ENCODE measurements at regions not wholly inside any gene's neighbourhood (a gene's known extent, or its start where the extent isn't known, plus 50 kb on each side); places are given as distances from the start of the nearest gene placed in this dataset.

DNA sequence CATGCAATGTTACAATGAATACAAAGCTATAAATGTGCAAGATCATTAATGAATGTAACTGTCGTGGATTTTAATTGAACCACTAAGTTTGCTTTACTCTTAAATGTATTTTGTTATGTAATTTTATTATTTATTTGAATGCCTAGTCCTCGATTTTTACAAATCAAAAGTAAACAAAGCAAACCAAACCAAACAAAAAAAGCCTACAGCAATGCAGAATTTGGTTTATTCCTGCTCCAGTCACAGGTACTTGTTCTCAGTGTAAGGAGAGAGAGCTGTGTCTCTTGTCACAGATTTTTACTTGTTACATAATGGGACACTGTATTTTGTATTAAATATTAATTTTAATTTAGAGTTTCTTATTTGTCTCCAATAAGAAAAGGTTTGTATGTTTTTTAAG is 584.3 kb upstream of the SLITRK6 start:
- TF ChIP-seq, protein P1, sequence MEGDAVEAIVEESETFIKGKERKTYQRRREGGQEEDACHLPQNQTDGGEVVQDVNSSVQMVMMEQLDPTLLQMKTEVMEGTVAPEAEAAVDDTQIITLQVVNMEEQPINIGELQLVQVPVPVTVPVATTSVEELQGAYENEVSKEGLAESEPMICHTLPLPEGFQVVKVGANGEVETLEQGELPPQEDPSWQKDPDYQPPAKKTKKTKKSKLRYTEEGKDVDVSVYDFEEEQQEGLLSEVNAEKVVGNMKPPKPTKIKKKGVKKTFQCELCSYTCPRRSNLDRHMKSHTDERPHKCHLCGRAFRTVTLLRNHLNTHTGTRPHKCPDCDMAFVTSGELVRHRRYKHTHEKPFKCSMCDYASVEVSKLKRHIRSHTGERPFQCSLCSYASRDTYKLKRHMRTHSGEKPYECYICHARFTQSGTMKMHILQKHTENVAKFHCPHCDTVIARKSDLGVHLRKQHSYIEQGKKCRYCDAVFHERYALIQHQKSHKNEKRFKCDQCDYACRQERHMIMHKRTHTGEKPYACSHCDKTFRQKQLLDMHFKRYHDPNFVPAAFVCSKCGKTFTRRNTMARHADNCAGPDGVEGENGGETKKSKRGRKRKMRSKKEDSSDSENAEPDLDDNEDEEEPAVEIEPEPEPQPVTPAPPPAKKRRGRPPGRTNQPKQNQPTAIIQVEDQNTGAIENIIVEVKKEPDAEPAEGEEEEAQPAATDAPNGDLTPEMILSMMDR (IDR thresholded peaks at IDR 0.05), result no peak
- TF ChIP-seq EZH2 (IDR thresholded peaks at IDR 0.05) (no peak), EZH2phosphoT487 (IDR thresholded peaks at IDR 0.05) (no peak)

Measured in neural progenitor cell (in vitro differentiated cells).